ENCODE measurements at regions not wholly inside any gene's neighbourhood (a gene's known extent, or its start where the extent isn't known, plus 50 kb on each side); places are given as distances from the start of the nearest gene placed in this dataset.

DNA sequence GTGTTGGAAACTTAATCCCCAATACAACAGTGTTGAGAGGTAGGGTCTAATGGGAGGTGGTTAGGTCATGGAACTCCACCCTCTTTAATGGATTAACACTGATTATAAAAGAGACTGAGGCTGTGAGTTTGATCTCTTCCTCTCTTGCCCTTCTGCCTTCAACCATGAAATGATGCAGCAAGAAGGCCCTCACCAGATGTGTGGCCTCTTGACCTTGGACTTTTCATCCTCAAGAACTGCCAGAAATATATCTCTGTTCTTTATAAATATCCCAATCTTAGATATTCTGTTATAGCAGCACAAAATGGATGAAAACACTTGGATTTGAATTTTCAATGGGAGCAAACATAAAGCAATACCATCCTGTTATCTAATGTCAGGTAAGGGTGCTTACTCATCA is 67.6 kb downstream of the NMUR2 start:
- DNase-seq (ENCODE audit: low read depth) = no peak

DNA sequence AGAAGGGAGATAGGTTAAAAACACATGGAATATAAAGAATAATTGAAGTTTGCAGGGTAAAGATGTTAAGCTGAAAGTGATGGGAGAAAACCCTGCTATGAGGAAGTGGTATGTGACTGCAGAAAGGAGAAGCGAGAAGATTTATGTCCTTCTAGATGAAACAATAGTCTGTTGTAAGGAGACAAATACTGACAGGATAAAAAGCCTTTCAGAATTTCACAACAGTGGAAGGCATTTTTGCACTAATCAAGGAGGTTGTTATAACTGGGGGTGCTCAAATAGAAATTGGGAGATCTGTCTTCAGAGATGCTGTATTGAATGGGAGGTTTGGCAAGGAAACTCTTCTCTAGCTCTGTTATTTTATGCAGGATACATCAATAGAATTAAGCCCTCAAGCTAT is 69.6 kb downstream of the NMUR2 start:
- no peak for DNase-seq (ENCODE audit: low read depth)

DNA sequence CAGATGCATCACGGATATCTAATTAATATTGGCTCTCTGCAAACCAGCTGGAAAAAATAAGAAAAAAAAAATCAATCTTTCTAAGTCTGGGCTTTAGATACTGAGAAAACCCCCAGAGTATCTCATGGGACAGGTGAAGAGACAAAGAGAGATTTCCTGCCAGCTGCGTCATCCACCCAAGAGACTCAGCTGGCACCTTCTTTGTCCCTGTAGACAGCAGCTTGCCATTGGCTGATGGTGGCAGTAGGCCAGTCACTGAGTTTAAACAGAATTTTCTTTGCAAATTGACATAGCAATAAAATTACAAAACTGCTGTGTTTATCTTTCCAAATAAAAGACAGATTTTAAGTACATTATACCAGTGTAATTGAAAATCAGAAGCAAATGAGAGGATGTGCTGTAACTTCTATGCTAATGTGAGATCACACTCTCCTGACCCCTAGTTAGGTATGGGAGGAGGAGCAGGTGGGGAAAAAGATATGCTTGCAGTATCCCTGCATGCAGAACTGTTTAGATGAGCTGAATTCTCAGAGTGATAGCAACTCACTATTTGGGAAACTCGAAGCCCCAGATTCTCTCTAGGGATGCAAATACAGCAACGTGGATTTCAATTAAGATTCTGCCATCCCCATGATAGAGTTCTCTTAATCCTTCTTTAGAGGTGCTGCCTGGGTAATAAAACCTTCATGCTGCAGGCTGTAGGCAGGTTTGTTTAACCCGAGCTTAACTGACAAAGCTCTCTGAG is 72.2 kb downstream of the NMUR2 start:
- DNase-seq (ENCODE audit: low read depth) = no peak

DNA sequence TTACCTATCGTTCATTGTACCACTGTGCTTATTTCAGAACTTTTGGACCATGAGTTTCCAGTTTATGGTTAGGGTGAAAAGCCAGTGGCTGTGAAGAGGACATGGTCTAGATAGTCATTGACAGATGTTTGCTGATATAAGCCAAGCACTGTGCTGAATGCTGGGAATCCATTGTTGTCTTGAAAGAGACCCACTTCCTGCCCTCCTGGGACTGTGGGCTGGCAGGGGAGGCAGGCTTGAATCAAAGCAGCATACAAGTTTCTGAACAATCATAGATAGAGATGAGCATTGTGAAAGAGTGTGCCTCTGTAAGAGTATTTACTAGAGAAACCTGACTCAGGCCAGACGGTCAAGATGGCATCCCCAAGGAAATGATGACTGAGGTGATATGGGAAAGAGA is 73.4 kb downstream of the NMUR2 start:
- no peak for DNase-seq (ENCODE audit: low read depth)

DNA sequence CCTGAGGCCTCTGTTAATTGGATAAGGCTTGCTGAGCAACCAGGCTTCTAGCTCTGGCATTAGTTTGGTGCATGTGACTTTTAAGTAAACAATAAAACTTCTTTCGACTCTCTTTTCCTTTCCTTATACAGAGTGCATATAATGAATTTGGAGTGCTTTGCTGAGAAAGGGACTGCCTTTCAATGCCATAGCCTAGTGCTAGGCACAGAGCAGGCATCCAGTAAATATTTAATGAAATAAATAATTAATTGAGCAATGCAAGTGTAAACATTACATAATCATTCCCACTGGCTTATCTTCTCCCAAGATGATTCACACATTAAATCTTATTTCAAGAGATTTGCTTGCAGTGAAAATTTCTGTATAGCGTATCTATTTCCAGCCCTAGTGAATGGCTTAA is 74.1 kb downstream of the NMUR2 start:
- no peak for DNase-seq (ENCODE audit: low read depth)

DNA sequence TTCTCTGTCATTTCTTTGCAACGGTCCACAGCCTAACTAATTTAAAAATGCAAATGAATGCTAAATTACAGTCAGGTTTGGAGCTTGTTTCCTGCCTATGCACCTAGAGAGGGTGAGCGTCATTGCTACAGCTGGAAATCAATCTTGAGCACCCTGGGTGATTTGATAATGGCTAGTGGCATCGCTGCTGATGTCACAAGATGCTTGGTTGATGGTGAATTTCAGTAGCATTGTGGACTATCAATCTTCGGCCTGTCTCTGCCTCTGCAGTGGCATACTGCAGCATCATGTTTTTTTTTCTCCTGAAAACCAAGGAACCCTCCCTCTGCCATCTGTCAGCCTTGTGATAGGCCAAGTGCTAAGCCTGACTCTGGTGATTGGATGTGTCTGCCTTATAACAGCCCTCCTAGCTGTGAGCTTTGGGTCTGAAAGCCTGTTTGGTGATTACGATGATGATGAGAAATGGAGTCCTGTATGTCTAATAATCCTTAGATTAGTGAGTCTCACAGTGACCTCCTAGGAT is 75.3 kb downstream of the NMUR2 start:
- DNase-seq (ENCODE audit: low read depth) = no peak

DNA sequence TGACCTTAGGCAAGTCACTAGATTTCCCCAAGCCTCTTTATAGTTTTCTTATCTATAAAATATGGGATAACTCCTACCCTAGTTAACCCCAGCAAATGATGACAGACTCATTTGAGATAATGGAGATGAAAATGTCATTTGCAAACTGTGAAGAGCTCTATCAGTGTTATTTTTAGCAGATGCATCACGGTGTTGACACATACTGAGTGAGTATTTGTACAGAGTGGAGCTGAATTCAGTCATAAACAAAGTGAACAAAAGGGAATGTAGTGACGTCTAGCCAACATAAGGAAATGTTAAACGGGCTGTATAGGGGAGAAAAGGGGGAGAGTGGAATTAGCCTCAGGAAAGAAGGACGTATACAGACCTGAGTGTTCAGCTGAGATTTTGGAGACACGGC is 75.9 kb downstream of the NMUR2 start:
- no peak for DNase-seq (ENCODE audit: low read depth)

DNA sequence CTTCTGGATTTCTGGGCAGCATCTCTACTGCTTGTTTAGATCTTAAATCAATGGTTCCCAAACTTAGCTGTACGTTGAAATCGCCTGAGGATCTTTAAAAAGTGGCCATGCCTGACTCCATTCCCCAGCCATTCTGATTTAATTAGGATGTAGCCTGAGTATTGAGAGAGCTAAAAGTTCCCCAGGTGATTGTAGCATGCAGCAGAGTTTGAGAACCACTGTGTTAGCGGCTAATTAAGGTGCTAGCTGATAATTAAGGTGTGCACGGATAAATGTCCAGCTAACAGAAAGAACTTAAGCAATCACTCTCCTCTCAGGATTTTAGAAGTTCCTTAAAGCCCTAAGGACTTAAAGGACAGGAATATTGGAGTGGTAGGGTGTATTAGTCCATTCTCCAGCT is 89.1 kb downstream of the NMUR2 start:
- no peak for DNase-seq (ENCODE audit: low read depth)

DNA sequence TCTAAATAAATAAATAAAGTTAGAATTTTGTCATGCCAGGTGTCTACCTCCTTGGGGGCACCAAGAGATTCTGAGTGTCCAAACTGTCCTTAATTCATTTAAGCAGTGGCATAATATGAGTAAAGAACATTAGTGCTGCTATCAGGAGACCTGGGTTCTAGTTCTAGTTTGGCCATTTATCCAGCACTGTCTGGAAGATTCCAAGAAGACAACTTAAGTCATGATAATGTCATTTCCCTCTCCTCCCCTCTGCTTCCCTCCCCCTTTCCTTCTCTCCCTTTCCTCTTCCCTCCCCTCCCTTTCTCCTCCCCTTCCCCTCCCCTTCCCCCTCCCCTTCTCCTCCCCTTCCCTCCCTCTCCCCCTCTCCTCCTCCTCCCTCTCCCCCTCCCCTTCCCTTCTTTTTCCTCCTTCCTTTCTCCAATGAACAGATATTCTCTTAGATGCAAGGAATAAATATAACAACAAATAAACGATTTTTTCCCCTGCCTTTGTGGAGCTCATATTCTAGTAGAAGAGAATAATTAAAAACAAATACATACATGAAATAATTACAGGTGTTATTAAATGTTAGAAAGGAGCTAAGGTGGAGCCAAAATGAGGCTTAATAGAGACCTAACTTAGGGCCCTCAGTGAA is 90.8 kb downstream of the NMUR2 start:
- DNase-seq (ENCODE audit: low read depth) = no peak

DNA sequence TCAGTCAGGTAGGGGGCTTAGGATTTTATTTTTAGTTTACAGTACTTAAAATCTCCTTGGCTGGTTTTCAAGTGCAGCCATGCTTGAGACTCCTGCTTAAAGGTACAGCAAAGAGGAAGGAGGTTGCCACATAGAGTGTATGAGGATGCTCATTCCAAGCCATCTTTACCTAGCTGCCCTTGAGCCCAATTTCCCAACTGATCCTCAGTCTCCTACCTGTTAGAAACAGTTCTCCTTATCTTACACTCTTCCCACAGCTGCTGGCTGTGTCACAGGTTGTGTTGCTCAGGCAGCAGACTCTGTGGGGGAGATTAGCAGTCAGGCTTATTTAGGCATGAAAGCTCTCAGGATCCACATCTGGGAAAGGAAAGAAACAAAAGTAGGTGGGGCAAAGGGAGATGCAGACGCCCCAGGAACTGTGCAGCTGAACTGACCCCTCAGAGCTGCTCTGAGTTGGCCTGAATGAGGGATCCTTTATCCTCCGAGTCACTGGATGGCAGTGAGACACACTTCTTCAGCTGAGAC is 95.1 kb downstream of the NMUR2 start:
- no peak for DNase-seq (ENCODE audit: low read depth)

DNA sequence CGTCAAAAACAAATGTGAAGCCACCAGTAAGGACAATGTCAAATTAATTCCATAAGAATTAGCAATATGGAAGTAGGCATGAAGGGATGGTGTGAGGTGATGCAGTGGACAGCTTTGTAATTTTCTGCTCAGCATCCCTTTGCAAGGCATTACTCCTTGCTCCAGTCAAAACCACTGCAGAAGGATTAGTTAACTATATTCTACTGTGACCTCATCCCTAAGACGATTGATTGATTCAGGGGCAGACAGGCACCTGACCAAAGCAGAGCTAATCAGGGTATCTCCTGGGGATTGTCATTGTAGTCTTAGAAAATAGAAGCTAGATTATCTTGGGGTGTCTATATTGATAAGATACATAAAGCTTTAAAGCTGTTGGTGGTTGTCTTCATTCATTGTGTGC is 98.7 kb downstream of the NMUR2 start:
- DNase-seq (ENCODE audit: low read depth) = no peak

DNA sequence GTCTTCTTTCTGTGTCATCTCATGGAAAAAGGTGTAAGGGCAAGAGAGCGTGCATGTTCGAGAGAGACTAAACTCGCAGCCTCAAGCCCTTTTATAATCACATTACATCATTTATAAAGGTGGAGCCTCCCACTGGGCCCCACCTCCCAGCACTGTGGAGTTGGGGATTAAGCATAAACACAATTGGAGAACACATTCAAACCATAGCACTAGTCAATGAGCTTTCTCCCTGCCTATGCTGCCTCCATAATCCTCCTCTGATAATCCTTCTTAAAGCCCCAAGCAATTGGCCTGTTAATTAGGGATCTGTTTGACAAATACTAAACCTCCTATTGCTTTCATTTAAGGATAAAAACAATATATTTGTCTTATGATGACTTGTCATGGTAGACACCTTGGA is 99.6 kb downstream of the NMUR2 start:
- DNase-seq (ENCODE audit: low read depth) = no peak

DNA sequence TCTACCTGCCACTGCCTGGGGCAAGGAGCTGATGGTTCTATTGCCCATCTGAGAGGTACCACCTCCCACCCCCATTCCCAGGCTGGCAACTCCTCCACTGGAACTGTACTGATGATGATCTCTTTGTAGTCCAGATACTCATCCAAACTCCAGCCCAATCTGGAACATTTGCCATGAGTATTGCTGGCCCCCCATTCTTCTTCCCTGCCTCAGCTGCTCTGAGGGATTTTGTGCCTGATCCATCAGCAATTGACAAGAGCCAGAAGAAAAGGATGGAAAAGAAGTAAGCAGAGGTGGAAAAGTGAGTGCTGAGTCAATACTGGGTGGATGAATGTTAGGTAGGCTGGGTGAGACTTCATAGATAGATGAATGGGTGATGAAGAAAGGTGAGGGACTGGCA is 101.2 kb downstream of the NMUR2 start:
- no peak for DNase-seq (ENCODE audit: low read depth)

DNA sequence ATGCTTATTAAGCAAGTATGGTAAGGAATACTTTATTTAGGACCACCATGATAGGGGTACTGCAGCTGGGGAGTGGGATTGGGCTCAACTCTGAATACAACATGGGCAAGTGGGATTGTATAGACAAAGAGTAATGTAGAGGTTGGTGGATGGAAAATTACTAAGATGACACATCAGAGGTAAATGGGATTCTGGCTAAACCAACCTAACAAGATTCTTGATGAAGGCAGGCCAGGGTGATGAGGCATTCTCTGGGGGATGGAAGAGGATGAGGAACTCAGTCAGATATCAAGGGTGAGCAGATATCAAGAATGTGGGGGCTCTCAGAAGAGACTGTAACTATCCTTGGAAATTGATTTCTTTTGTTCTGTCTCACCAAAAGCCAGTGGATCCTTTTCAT is 107.2 kb downstream of the NMUR2 start:
- no peak for DNase-seq (ENCODE audit: low read depth)

DNA sequence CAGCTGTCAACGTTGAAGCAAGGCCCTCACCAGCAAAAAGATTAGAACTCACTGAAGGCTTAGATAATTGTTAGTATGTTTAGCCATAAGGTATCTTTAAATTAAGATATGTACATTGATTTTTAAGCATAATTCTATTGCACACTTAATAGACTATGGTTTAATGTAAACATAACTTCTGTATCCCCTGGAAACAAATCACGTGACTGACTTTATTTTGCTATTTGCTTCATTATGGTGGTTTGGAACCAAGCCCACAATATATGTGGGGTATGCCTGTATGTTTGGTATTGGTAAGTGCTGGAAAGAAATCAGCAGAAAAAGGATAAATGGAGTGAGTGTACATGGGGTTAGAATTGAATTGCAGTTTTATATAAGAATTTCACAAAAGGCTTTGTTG is 111.9 kb downstream of the NMUR2 start:
- DNase-seq (ENCODE audit: low read depth) = no peak

DNA sequence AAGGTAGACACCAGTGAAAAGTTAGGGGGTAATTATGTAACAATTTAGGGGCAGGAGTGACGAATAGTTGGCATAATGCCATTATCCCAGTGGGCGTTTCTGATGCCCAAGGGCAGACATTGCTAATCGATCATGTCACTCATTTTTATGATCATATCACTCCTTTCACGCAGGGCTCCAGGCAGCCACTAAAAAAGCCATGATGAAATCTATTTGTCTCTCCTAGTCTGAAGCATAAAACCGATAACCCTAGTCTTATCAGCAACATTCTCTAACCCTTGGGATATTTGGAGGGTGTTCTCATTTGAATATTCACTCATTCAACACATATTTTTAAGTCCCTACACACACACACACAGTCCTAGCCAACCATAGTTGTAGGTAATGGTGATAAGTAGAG is 114.9 kb downstream of the NMUR2 start:
- DNase-seq (ENCODE audit: low read depth) = no peak

DNA sequence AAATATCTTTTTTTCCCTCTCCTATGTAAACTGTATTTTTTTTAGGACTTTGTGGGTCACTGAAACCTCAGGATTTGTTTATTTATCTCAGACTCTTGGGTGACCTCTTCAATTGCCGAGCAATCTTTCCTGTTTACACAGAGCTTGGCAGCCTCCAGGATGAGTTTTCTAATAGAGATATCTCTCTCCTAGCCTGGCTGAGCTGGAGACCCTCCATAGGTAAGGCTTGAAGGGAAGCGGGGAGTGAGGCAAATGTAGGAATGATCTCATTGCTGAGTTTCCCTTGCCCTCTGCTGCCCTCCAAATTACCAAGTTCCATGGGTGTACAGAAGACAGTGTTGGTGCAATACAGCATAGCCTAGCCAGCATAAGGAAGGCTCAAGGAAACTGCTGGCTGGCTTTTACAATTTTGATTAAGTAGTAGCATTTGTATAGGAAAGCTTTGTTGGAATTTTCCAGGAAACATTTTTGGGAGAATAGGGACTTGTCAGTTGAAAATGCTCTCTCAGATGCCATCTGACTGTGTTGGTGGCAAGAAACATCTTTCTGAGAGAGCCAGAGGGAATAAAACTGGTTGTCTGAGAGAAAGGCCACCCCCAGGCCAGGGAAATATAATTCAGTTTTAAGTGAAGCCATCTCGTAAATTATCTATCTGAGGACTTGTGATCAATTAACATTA is 116.0 kb downstream of the NMUR2 start:
- no peak for DNase-seq (ENCODE audit: low read depth)

DNA sequence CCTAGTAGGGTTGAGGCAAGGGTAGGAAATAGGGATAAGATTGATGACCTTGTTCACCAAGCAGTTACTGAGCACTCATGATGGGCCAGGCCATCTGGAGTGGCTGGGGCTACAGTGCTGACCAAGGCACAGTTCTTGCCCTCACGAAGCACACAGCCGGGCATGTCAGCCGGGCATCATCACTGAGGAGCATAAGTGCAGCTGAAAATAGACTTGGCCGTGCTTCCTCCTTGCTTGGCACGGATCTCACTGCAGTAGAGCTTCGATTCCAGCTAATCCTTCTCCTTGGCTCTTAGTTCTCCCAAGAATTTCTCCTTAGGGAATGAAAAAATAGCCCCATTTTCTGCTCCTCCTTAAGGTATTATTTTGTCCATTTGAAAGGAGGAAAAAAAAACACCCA is 116.6 kb downstream of the NMUR2 start:
- DNase-seq (ENCODE audit: low read depth) = peak; percentile 12

DNA sequence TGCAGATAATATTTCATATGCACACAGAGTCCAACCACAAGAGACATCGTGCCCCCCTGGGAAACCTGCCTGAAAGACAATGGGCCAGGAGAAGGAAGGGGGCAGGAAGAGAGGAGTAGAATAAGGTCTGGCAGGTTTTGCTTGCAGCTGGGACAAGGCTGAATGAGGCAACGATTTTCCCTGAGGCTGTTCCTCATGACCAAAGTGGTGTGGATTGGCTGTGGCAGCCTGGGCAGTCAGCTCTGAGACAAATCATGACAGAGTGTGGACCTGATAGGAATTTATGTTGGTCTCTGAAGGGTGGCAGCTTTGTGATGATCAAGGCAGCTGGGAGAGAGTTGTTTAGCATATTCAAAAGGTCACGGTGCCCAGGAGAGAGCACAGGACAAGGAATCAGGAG is 119.3 kb downstream of the NMUR2 start:
- no peak for DNase-seq (ENCODE audit: low read depth)

DNA sequence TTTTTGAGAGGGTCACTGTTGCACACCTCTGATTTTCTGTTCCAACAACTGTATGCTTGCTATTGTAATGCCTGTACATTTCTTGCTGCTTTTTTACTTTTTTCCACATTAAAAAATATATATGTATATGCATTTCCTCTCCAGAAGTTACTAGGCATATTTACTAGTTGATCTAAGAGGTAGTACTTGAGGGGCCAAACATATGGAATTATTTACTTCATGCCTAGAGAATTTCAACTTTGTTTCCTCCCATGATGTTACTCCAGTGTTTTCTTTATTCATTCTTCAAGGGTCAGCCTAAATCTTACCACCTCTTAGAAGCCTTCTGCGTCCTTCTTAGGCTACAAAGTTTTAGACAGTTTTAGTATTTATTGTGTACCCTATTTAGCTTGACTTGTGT is 122.7 kb downstream of the NMUR2 start:
- no peak for DNase-seq (ENCODE audit: low read depth)

DNA sequence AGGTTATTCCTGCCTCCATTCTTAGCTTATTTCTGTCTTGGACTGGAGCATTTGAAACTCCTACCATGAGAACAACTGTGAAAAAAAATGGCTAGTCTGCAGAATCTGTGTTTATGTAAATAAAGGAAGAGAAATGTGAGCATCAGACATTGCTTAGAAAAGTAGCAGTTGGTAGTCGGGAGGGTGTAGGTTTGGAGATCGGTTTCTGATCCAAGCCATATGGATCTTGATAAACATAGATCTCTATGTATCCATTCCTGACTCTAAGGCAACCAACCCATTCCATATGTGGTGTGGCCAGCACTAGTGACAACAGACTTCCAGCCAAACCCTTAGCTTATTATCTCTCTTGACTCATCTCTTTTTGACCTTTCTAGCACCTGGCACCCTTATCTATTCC is 127.1 kb downstream of the NMUR2 start:
- DNase-seq (ENCODE audit: low read depth) = no peak

DNA sequence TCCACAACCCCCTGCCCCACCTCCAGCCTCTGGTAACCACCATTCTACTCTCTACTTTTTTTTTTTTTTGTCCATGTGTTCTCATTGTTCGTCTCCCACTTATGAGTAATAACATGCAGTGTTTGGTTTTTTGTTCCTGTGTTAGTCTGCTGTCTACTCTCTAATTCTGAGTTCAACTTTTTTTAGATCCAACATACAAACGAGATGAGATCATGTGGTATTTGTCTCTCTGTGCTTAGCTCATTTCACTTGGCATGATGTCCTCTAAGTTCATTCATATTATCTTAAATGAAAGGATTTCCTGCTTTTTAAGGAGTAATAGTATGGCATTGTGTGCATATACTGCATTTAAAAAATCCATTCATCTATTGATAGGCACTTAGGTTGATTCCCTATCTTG is 130.9 kb downstream of the NMUR2 start:
- DNase-seq (ENCODE audit: low read depth) = peak; percentile 48

DNA sequence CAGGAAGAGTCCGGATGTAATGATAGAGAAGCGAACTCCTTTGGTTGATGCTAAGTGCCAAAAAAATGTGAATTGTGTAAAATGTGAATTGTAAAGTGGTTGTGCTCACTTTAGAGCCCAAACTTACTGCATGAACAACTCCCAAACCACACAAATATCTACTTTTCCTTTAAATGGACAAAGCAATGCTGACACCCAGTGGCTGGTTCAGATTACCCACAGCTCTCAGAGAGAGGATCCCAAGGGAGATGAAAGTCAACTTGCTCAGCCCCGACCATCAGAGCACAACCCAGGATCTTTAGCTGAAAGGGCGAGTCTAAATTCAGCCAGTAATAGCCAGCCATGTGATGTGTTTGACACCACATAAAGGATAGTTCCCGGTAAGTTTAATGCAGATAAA is 133.7 kb downstream of the NMUR2 start:
- DNase-seq (ENCODE audit: low read depth) = peak; percentile 61

Data from stromal cell of bone marrow (primary cell).